Stomach (tissue), 8 donors: ENCODE measurements at regions not wholly inside any gene's neighbourhood (a gene's known extent, or its start where the extent isn't known, plus 50 kb on each side); places are given as distances from the start of the nearest gene placed in this dataset.

Source experiments
- DNase-seq, 2 donors: peaks; one replicate each; pipeline versions ENCODE4 v3.0.0 to v3.0.0-alpha.2; 2013 to 2019
- H3K27ac ChIP-seq, 5 donors: fragments of 200-600 bp in 4 of 5; sonication (generic) in 4 of 5; one replicate each; pipeline ENCODE4 v1.5.1; 2013 to 2019; ENCODE audit warnings: mild to moderate bottlenecking in 1 of 5, moderate library complexity in 1 of 5
- H3K27me3 ChIP-seq, 3 donors: fragments of 200-600 bp; sonication (generic); one replicate each; pipeline ENCODE4 v1.5.1; 2017 to 2019; ENCODE audit warnings: mixed run types in 1 of 3
- H3K36me3 ChIP-seq, 4 donors: fragments of 200-600 bp; sonication (generic); 1 replicate in 3 of 4; 2 replicates in 1 of 4; pipeline ENCODE4 v1.5.1; 2016 to 2019
- H3K4me1 ChIP-seq, 4 donors: fragments of 200-600 bp; sonication (generic); one replicate each; pipeline ENCODE4 v1.5.1; 2016 to 2019
- H3K4me3 ChIP-seq, 4 donors: fragments of 200-600 bp; sonication (generic) in 3 of 4; one replicate each; pipeline ENCODE4 v1.5.1; 2016 to 2019; ENCODE audit warnings: mild to moderate bottlenecking in 1 of 4
- H3K9me3 ChIP-seq, 4 donors: fragments of 200-600 bp; sonication (generic); one replicate each; pipeline ENCODE4 v1.5.1; 2016 to 2019
- EP300 ChIP-seq: sonication (generic); formaldehyde crosslinking; IDR thresholded peaks from one replicate; pipeline ENCODE4 v1.6.1; 2017; ENCODE audit warnings: antibody characterized with exemption
- POLR2A ChIP-seq, 4 donors: fragments of 450-650 bp; IDR thresholded peaks; one replicate each; pipeline ENCODE4 v1.6.1; 2016; ENCODE audit warnings: antibody characterized with exemption in 4 of 4, control low read depth in 2 of 4, mild to moderate bottlenecking in 1 of 4, moderate library complexity in 1 of 4
- POLR2AphosphoS5 ChIP-seq, 3 donors: sonication (generic); formaldehyde crosslinking; IDR thresholded peaks; one replicate each; pipeline ENCODE4 v1.6.1; 2016; ENCODE audit warnings: antibody characterized with exemption in 3 of 3
- WGBS, 5 donors: extraction: QIAGEN DNeasy Blood & Tissue Kit in 3 of 5; methylation state at CpG; one replicate each; pipeline versions ENCODE4 v1.1.5 to v1.1.7; 2013 to 2018; 5-methylcytosine and 5-hydroxymethylcytosine counted together
- intact Hi-C: fragments of 100-400 bp; cut with DNase I; formaldehyde crosslinking; loops from one replicate; pipeline ENCODE4 v1.15.1; 2023; ENCODE audit warnings: low total_unique reads
- TF ChIP-seq, protein P1 (sequence below), 7 experiments: fragments of 450-650 bp in 4 of 7; fragments of 200-600 bp in 3 of 7; sonication (generic) in 3 of 7; IDR thresholded peaks; one replicate each; pipeline ENCODE4 v1.5.1; 2016 to 2019; ENCODE audit warnings: antibody characterized with exemption in 7 of 7, control low read depth in 2 of 7, mild to moderate bottlenecking in 1 of 7
- donor health status: healthy with polysubstance abuse.
- donor health status: Bipolar disorder and iron deficiency.
- donor health status: healthy.

- no peaks in the 10 kb centered on the region for H3K9me3 ChIP-seq
- H3K27me3 ChIP-seq, result no peaks in the 10 kb centered on the region
- TF ChIP-seq, protein P1, sequence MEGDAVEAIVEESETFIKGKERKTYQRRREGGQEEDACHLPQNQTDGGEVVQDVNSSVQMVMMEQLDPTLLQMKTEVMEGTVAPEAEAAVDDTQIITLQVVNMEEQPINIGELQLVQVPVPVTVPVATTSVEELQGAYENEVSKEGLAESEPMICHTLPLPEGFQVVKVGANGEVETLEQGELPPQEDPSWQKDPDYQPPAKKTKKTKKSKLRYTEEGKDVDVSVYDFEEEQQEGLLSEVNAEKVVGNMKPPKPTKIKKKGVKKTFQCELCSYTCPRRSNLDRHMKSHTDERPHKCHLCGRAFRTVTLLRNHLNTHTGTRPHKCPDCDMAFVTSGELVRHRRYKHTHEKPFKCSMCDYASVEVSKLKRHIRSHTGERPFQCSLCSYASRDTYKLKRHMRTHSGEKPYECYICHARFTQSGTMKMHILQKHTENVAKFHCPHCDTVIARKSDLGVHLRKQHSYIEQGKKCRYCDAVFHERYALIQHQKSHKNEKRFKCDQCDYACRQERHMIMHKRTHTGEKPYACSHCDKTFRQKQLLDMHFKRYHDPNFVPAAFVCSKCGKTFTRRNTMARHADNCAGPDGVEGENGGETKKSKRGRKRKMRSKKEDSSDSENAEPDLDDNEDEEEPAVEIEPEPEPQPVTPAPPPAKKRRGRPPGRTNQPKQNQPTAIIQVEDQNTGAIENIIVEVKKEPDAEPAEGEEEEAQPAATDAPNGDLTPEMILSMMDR (IDR thresholded peaks at IDR 0.05), result no peak
- TF ChIP-seq POLR2AphosphoS5 (IDR thresholded peaks at IDR 0.05), result no peak
- no peak for TF ChIP-seq EP300
- TF ChIP-seq POLR2A (IDR thresholded peaks at IDR 0.05), result no peak
- no peak overlapping the region for H3K4me3 ChIP-seq
- H3K4me1 ChIP-seq, result peaks cover 0 to 11% (median 4%) of the 10 kb centered on the region in 4 donors
- intact Hi-C loops, result no loop called here
- 87 to 94% (median 91%) methylated on average over 7 of the region's 7 CpGs for WGBS, 5 donors
- DNase-seq, result no peak
- H3K36me3 ChIP-seq, result no peaks in the 10 kb centered on the region
- no peak overlapping the region for H3K27ac ChIP-seq
These were observed 223.2 kb upstream of the RAB6C start for GRCh38 chr2:129756276-129756675.

DNA sequence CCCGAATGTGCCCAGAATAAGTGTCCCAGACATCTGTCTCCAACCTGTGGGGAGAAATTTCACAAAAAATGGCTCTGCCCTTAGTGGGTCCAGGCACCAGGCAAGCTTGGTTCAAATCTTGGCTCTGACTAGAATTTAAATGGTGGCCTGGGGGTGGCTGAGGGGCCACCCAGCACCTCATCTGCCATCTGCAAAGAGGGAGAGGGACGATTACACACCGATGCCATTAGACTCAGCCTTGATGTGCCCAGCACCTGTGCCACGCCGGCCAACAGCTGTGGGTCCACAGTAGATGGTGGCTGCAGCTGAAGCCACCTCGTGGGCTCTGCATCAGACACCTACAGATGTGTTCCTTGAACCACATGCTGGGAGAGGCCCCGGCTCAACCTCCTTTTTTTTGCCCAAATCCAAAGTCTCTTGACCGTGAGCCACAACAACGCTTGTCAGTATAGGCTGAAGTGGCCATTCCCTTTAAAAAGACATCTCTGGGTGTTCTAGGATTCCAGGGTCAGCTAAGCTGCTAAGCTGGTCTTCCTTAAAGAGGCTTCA lies 222.0 kb upstream of the RAB6C start:
- peaks cover 0 to 11% (median 4%) of the 10 kb centered on the region in 4 donors for H3K4me1 ChIP-seq
- TF ChIP-seq EP300 (no peak), POLR2AphosphoS5 (IDR thresholded peaks at IDR 0.05) (no peak), POLR2A (IDR thresholded peaks at IDR 0.05) (no peak)
- TF ChIP-seq, protein P1 (IDR thresholded peaks at IDR 0.05), result no peak
- intact Hi-C loops, result no loop called here
- H3K27me3 ChIP-seq, result no peaks in the 10 kb centered on the region
- DNase-seq, result no peak
- no peak overlapping the region for H3K4me3 ChIP-seq
- 89 to 95% (median 94%) methylated on average over 6 to 9 of the region's 9 CpGs for WGBS, 5 donors
- H3K36me3 ChIP-seq, result no peaks in the 10 kb centered on the region
- peak overlapping the region in 1 of 5 donors; percentile 33 for H3K27ac ChIP-seq
- no peaks in the 10 kb centered on the region for H3K9me3 ChIP-seq

DNA sequence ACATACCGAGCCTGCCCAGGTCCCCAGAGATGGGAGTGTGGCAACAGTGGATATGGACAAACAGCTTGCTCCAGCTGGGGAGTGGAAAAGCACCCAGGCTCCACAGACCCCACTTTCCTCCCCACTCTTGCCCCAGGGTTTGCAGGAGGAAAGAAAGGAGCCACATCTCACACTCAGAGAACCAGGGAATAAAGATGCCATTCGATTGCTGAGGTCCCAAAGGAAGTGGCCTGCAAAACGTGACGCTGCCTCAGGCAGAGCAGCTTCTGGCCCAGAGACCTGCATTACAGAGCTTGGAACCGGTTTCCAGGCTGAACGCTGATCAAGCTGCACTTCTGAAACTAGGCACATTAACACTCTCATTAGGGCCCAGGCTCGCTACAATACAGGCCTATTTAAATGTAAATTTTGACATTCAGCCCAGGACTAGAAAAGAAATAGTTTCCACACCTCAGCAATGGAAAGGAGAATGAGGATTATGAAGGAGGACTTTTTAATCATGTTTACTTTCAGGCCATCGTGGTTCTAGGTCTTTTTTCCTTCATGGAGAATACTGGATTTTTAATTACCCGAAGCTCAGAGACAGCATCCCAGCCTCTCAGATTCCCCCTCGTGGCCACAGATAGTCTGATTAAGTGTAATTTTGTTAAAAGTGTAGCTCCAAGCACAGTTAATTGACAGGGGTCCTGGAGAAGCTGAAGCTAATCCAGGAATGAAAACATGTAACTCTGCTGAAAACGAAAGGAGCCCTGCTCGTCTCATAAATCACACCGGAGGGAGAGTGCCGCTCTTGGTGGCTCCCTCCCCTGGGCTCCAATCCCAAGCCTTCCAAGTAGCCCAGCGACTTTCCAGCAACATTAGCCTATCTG lies 221.3 kb upstream of the RAB6C start:
- 24 to 39% (median 27%) methylated on average over 15 of the region's 15 CpGs for WGBS, 5 donors
- intact Hi-C loops, result no loop called here
- Histone ChIP-seq H3K9me3 (no peaks in the 10 kb centered on the region), H3K4me3 (peak overlapping the region; percentile 29 to 45 (median 40)), H3K36me3 (no peaks in the 10 kb centered on the region), H3K4me1 (peaks cover 0 to 11% (median 4%) of the 10 kb centered on the region in 4 donors), H3K27ac (peak overlapping the region in 1 of 5 donors; percentile 33), H3K27me3 (no peaks in the 10 kb centered on the region)
- peak in 1 of 2 donors; percentile 37 for DNase-seq
- TF ChIP-seq, protein P1 (IDR thresholded peaks at IDR 0.05), result no peak
- TF ChIP-seq EP300, result no peak
- no peak for TF ChIP-seq POLR2A (IDR thresholded peaks at IDR 0.05)
- TF ChIP-seq POLR2AphosphoS5 (IDR thresholded peaks at IDR 0.05), result no peak

GRCh38 chr2:129758784-129759471 lies 220.5 kb upstream of the RAB6C start:
- Histone ChIP-seq H3K27ac (no peak overlapping the region), H3K36me3 (no peaks in the 10 kb centered on the region), H3K4me1 (peaks cover 0 to 11% (median 4%) of the 10 kb centered on the region in 4 donors), H3K4me3 (peak overlapping the region; percentile 29 to 45 (median 40)), H3K27me3 (no peaks in the 10 kb centered on the region), H3K9me3 (no peaks in the 10 kb centered on the region)
- DNase-seq, result no peak
- WGBS, 5 donors, result 48 to 65% (median 62%) methylated on average over 5 to 14 of the region's 14 CpGs
- intact Hi-C loops, result no loop called here
- TF ChIP-seq POLR2A (IDR thresholded peaks at IDR 0.05), result no peak
- no peak for TF ChIP-seq POLR2AphosphoS5 (IDR thresholded peaks at IDR 0.05)
- TF ChIP-seq EP300, result no peak
- TF ChIP-seq, protein P1 (IDR thresholded peaks at IDR 0.05), result no peak
